Ishikawa (cell line): ENCODE measurements at regions not wholly inside any gene's neighbourhood (a gene's known extent, or its start where the extent isn't known, plus 50 kb on each side); places are given as distances from the start of the nearest gene placed in this dataset.

Source experiments
- CEBPB ChIP-seq: IDR thresholded peaks from 2 replicates; pipeline ENCODE4 v1.6.1; 2012
- CREB1 ChIP-seq: IDR thresholded peaks from 2 replicates; pipeline ENCODE4 v1.6.1; 2012; ENCODE audit warnings: low read depth
- EGR1 ChIP-seq: IDR thresholded peaks from 2 replicates; pipeline ENCODE4 v1.6.1; 2012
- EP300 ChIP-seq: IDR thresholded peaks from 2 replicates; pipeline ENCODE4 v1.6.1; 2012; ENCODE audit warnings: borderline replicate concordance
- FOXM1 ChIP-seq: IDR thresholded peaks from 2 replicates; pipeline ENCODE4 v1.6.1; 2012; ENCODE audit warnings: low read depth, borderline replicate concordance
- MAX ChIP-seq: IDR thresholded peaks from 2 replicates; pipeline ENCODE4 v1.6.1; 2012
- NFIC ChIP-seq: IDR thresholded peaks from 2 replicates; pipeline ENCODE4 v1.6.1; 2012
- RAD21 ChIP-seq: IDR thresholded peaks from 2 replicates; pipeline ENCODE4 v1.6.1; 2012; ENCODE audit warnings: low read depth
- REST ChIP-seq: IDR thresholded peaks from 2 replicates; pipeline ENCODE4 v1.6.1; 2012; ENCODE audit warnings: low read depth, mild to moderate bottlenecking
- TAF1 ChIP-seq: IDR thresholded peaks from 2 replicates; pipeline ENCODE4 v1.6.1; 2012; ENCODE audit warnings: low read depth, mild to moderate bottlenecking
- TCF12 ChIP-seq: IDR thresholded peaks from 2 replicates; pipeline ENCODE4 v1.6.1; 2012; ENCODE audit warnings: low read depth
- TEAD4 ChIP-seq: IDR thresholded peaks from 2 replicates; pipeline ENCODE4 v1.6.1; 2012
- USF1 ChIP-seq: IDR thresholded peaks from 2 replicates; pipeline ENCODE4 v1.6.1; 2012
- YY1 ChIP-seq: IDR thresholded peaks from 2 replicates; pipeline ENCODE4 v1.6.1; 2012; ENCODE audit warnings: low read depth
- ZBTB7A ChIP-seq: IDR thresholded peaks from 2 replicates; pipeline ENCODE4 v1.6.1; 2012; ENCODE audit warnings: low read depth

GRCh38 chr13:95352486-95352885 lies 51.2 kb upstream of the ABCC4 start:
- TF ChIP-seq USF1 = no peak
- TF ChIP-seq CREB1 = no peak
- no peak for TF ChIP-seq YY1

- no peak for TF ChIP-seq TEAD4
- no peak for TF ChIP-seq USF1
- no peak for TF ChIP-seq CREB1
- no peak for TF ChIP-seq REST
- TF ChIP-seq TCF12 = no peak
- no peak for TF ChIP-seq FOXM1
- TF ChIP-seq MAX = no peak
- no peak for TF ChIP-seq YY1
- TF ChIP-seq ZBTB7A = no peak
- no peak for TF ChIP-seq EGR1
- no peak for TF ChIP-seq RAD21
- TF ChIP-seq CEBPB = no peak
- no peak for TF ChIP-seq NFIC
- TF ChIP-seq TAF1 = no peak
- no peak for TF ChIP-seq EP300
These were observed 52.9 kb upstream of the ABCC4 start for GRCh38 chr13:95354156-95354555.

- TF ChIP-seq CEBPB (no peak), TEAD4 (no peak), EP300 (no peak), ZBTB7A (no peak), MAX (no peak), FOXM1 (no peak), CREB1 (no peak), RAD21 (no peak), TCF12 (no peak), YY1 (no peak), EGR1 (no peak), REST (no peak), TAF1 (no peak), NFIC (no peak), USF1 (no peak)
These were observed 53.6 kb upstream of the ABCC4 start for GRCh38 chr13:95354680-95355487.

DNA sequence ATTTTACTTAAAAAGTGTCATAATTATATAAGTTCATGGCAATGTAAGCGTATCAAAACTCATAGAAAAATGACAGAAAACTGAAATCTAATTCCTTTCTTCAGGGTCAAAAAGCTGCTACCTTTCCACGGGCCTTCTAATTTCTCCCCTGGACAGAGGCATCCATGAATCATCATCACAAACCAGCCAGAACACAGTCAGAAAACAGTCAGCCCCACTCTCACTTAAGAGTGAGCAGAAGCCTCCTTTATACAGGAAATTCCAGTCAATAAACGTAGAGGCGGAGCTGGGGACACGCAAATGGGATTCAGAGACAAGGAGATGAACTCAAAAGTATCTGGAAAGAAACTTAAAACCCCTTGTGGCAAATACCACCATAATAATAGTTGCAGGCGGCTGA lies 54.2 kb upstream of the ABCC4 start:
- TF ChIP-seq TEAD4 (no peak), USF1 (no peak), TAF1 (no peak), EGR1 (no peak), ZBTB7A (no peak), EP300 (no peak), CEBPB (no peak), RAD21 (no peak), YY1 (no peak), MAX (no peak), NFIC (no peak), TCF12 (no peak), FOXM1 (no peak), REST (no peak), CREB1 (no peak)
